K562 (cell line): ENCODE measurements at regions not wholly inside any gene's neighbourhood (a gene's known extent, or its start where the extent isn't known, plus 50 kb on each side); places are given as distances from the start of the nearest gene placed in this dataset.

Experiments used
- ARID1B ChIP-seq: fragments of 450-650 bp; IDR thresholded peaks from 2 replicates; pipeline ENCODE4 v1.6.1; 2016; ENCODE audit warnings: antibody characterized with exemption, mild to moderate bottlenecking, inconsistent platforms
- BRD9 ChIP-seq: fragments of 450-650 bp; IDR thresholded peaks from 2 replicates; pipeline ENCODE4 v1.6.1; 2018; ENCODE audit warnings: low read depth; ENCODE audit not compliant: partially characterized antibody
- EP300 ChIP-seq: IDR thresholded peaks from 2 replicates; pipeline ENCODE4 v1.6.1; 2012; ENCODE audit warnings: low read length, improper control_type of control experiment
- FUS ChIP-seq: fragments of 200-400 bp; formaldehyde crosslinking; optimal IDR thresholded peaks from 2 replicates; pipeline ENCODE3; 2017; ENCODE audit warnings: low read depth, low read length
- HNRNPL ChIP-seq: fragments of 200-400 bp; formaldehyde crosslinking; IDR thresholded peaks from 2 replicates; pipeline ENCODE4 v1.6.1; 2017; ENCODE audit warnings: low read depth, mild to moderate bottlenecking, low read length
- KHSRP ChIP-seq: fragments of 450-650 bp; IDR thresholded peaks from 2 replicates; pipeline ENCODE4 v1.6.1; 2017
- KLF6 ChIP-seq: fragments of 250-450 bp; sonication (Bioruptor Pico); IDR thresholded peaks from 2 replicates; pipeline ENCODE4 v1.4.0; 2020; ENCODE audit warnings: mild to moderate bottlenecking, moderate library complexity, borderline replicate concordance
- MAFF ChIP-seq: IDR thresholded peaks from 2 replicates; pipeline ENCODE4 v1.6.1; 2012; ENCODE audit warnings: low read length, improper control_type of control experiment
- MBD2 ChIP-seq: sonication (generic); IDR thresholded peaks from 2 replicates; pipeline ENCODE4 v1.6.1; 2016; ENCODE audit warnings: low read depth, borderline replicate concordance
- MITF ChIP-seq: IDR thresholded peaks from 2 replicates; pipeline ENCODE4 v1.6.1; 2014; ENCODE audit warnings: antibody characterized with exemption
- ZBTB8A ChIP-seq: fragments of 450-650 bp; IDR thresholded peaks from 2 replicates; pipeline ENCODE4 v1.6.1; 2018; ENCODE audit warnings: mild to moderate bottlenecking, moderate library complexity; ENCODE audit not compliant: partially characterized antibody
- ZNF318 ChIP-seq, 2 experiments: fragments of 450-650 bp; IDR thresholded peaks; 2 replicates each; pipeline ENCODE4 v1.6.1; 2016; ENCODE audit warnings: mild to moderate bottlenecking in 2 of 2, borderline replicate concordance in 1 of 2, low read depth in 1 of 2, moderate library complexity in 1 of 2
- TF ChIP-seq, protein P1 (sequence below): fragments of 250-450 bp; sonication (Bioruptor Pico); IDR thresholded peaks from 2 replicates; pipeline ENCODE4 v1.8.0; 2021; ENCODE audit warnings: mild to moderate bottlenecking, moderate library complexity

DNA sequence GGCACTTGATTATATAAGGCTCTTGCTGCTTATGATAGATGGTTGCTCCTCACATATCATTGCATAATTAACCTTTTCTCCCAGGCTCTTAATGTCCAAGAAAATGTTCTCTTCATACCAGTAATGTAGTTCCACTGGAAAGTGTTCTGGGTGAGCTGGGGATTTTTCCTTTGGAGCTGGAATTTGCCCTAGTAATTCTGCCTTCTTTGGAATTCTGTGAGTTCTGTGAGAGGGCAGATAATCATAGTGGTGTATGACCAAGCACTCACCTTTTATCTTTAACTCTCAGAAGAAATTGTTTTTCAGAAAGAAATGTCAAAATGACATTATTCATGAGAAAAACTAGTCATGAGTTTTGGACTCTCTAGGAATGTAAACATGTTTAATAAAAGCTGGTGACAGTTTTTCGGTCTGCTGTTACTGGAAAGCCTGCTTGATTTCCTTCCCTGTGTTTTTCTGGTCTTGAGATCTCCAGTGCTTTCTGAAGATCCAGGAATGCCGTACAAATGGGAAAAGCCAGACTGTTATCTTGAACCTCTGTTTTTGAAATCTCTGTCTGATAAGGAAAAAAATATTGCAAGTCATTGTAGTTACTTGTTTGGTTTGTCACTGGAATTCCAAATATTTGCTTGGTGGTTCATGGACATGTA, 148.3 kb upstream of the PRPS1L1 start (continued):
- no peak for TF ChIP-seq HNRNPL
- peak in 1 of 2 experiments; percentile 30; a peak in 1 of 4 replicates for TF ChIP-seq ZNF318 (IDR thresholded peaks at IDR 0.05; ENCODE audit: borderline replicate concordance in 1 of 2, low read depth in 1 of 2)
- TF ChIP-seq KLF6, result no peak
- peak; percentile 50; the same call in 1 of the 2 replicates for TF ChIP-seq MITF
- TF ChIP-seq, protein P1, sequence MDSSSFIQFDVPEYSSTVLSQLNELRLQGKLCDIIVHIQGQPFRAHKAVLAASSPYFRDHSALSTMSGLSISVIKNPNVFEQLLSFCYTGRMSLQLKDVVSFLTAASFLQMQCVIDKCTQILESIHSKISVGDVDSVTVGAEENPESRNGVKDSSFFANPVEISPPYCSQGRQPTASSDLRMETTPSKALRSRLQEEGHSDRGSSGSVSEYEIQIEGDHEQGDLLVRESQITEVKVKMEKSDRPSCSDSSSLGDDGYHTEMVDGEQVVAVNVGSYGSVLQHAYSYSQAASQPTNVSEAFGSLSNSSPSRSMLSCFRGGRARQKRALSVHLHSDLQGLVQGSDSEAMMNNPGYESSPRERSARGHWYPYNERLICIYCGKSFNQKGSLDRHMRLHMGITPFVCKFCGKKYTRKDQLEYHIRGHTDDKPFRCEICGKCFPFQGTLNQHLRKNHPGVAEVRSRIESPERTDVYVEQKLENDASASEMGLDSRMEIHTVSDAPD, result no peak
- no peak for TF ChIP-seq FUS
- no peak for TF ChIP-seq MBD2
- TF ChIP-seq KHSRP, result no peak
- TF ChIP-seq BRD9, result no peak
- TF ChIP-seq ZBTB8A, result no peak
- TF ChIP-seq EP300, result peak; percentile 37; the same call in 1 of the 2 replicates
- TF ChIP-seq MAFF, result peak; percentile 66; the same call in 1 of the 2 replicates
- TF ChIP-seq ARID1B, result peak; percentile 80
